ENCODE measurements at regions not wholly inside any gene's neighbourhood (a gene's known extent, or its start where the extent isn't known, plus 50 kb on each side); places are given as distances from the start of the nearest gene placed in this dataset.
"Not testable (repeated sequence)": the region's sequence is repeated elsewhere in the genome, so short reads cannot be mapped to it uniquely, and the experiment has no call there.

DNA sequence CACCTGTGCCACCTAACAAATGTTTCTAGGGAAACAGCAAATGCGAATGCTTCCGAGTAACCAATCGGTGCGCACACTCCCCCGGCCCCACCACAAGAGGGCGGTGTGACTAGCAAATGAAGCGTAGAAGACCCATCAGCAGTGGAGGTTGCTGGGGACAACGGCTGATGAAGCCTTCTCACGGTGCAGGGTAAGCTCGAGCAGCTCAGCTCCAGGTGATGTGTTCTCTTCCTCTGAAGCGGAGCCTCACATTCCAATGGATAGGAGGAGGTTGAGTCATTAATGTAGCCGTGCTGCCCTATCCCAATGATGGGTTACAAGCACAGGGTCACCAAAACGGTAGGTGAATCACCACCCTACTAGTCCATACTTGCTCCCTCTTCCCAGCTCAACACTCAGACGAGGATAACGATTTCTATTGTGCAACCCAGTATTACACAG, 127.6 kb upstream of the TWIST2 start:
- no peak for DNase-seq (ENCODE audit: low read depth in 2 of 2)

DNA sequence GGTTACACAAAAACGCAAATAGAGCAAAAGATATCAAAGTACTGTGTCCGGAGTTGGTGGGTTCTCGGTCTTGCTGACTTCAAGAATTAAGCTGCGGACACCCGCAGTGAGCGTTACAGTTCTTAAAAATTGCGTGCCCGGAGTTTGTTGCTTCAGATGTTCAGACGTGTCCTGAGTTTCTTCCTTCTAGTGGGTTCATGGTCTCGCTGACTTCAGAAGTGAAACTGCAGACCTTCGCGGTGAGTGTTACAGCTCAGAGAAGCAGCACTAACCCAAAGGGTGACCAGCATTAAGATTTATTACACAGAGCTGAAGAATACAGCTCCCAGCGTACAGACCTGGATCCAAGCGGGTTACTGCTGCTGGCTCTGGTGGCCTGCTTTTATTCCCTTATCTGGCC, 125.7 kb upstream of the TWIST2 start:
- no peak for DNase-seq (ENCODE audit: low read depth in 2 of 2)

DNA sequence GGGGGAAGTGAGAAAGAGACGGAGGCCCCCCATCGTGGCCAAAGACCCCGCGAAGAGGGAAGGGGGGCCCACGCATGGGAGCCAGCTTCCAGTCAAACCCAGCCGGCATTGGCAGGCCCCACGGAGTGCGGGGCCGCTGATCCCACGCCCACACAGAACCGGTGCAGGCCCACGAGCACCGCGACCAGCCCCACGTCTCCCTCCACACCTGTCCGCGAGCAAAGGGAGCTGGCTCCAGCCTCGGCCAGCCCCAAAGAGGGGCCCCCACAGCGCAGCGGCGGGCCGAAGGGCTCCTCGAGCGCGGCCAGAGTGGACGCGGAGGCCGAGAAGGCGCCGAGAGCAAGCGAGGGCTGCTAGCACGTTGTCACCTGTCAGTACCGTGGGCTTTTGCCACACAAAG, 125.0 kb upstream of the TWIST2 start:
- DNase-seq (ENCODE audit: low read depth in 2 of 2), result no peak

DNA sequence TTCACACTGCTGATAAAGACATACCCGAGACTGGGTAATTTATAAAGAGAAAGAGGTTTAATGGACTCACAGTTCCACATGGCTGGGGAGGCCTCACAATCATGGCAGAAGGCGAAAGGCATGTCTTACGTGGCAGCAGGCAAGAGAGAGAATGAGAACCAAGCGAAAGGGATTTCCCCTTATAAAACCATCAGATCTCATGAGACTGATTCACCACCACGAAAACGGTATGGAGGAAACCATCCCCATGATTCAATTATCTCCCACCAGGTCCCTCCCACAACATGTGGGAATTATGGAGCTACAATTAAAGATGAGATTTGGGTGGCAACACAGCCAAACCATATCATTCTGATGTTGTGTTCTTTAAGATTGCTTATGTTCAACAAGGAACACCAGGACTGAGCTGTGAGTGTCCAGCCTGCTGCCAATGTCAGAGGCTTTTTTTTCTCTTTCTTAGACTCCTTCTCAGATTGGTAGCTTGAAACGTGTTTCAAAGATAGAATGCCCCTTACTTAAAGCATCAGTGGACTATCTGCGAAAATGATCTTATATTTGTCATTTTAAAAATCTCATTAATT, 124.1 kb upstream of the TWIST2 start:
- DNase-seq (ENCODE audit: low read depth in 2 of 2), result not testable (repeated sequence)

DNA sequence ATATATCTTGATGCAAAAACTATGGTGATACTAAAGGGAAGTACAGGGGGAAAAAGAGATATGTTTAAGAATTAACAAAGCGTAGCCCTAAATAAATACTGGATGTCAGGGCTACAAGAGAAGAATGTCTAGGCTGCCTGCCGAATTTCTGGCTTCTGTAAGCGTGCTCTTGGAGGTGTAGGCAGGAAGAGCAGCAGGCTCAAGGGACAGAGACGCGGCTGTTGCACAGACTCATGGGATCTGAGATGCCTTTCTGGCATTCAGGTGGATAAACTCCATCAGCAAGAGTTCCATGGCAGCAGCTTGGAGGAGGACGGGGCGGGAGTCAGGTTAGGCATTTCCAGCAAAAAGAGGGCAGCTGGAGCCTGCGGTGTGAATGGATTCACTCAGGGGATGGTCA, 123.2 kb upstream of the TWIST2 start:
- no peak for DNase-seq (ENCODE audit: low read depth in 2 of 2)

DNA sequence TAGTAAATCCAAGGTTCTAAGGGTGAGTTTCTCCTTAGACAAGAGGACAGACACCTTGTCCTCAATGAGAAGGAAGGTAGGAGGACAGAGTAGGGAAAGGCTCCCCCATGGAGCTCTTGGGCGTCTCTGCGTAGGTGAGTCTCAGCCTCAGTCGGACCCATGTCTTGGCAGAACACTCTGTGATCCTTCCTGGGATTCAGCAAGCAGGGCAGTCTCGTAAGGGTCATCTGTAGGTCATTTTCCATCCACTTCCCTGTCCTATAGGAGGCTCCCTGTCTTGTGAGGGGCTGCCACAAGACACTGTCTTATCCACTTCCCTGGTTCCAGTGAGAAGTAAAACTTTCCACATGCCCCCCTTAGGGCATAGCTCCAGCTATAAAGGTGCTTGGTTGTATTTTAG, 122.6 kb upstream of the TWIST2 start:
- DNase-seq (ENCODE audit: low read depth in 2 of 2), result no peak

DNA sequence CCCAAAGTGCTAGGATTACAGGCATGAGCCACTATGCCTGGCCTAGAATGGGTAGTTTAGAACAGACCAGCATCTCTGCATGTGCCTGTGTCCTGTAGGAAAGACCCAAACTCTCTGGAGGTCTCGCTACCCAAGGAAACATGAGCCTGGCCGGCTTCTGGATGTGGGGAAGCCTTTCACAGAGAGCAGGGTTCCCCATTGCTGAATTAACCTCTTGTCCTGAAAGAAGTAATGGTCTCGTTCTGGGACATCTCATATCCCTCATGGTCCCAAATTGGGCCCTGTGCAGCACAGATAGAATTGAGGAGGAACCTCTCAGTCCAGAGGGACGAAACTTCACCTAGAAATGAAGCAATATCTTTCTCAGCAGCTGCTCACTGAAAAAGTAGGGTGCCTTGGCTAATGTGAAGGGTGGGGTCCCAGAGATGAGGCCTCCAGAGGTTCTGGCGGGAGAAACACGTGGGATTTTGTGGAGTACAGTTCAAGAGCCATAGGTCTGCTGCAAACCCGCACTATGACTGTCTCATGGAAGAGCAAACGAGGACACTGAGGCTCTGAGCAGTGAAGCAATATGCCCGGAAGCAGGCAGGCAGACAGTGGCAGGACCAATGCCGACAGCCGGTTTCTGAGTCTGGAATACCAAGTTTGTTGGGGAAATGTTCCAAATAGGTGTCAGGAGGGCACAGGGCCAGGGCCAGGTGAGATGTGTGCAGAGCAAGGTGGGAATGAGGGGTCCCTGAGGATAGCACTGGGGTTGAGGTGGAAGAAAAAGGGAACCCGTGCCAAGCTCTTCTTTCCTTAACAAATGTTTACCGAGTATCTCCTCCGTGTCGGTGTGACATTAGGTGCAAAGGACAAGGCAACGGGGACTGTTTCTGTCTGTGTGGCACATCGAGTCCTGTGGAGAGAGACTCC, 121.0 kb upstream of the TWIST2 start:
- no peak for DNase-seq (ENCODE audit: low read depth in 2 of 2)

DNA sequence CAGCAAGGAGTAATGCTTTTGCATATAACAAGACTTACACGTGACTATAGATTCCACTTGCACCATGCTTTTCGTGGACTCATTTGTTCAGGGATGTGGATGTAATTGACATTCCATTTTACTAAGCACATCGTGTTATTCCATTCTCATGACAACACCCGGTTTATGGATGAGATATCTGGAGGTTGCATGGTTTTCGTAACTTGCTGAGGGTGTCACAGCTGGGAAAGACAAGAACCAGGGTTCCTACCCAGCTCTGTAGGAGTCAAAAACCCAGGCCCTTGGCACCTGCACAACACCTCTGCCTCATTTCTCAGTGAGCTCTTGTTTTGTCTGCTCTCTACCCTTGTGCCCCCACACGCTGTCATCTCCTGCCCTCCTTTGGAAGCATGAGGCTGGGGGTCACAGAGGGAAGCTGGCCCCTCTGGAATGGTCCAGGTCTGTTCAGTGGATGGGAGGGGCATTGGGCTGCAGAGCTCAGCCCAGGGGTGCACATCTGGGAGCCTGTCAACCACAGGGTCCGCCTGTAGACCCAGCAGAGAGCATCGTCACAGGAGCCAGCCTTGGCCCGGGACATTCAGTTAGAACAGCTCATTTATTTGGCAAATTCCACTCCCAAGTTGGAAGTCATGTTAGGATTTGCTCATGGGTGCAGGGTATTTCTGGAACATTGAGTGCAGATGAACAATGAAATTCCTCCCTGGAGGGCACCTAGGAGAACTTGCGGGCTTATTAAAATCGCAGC, 120.1 kb upstream of the TWIST2 start:
- peak; percentile 93 for DNase-seq (ENCODE audit: low read depth in 2 of 2)

DNA sequence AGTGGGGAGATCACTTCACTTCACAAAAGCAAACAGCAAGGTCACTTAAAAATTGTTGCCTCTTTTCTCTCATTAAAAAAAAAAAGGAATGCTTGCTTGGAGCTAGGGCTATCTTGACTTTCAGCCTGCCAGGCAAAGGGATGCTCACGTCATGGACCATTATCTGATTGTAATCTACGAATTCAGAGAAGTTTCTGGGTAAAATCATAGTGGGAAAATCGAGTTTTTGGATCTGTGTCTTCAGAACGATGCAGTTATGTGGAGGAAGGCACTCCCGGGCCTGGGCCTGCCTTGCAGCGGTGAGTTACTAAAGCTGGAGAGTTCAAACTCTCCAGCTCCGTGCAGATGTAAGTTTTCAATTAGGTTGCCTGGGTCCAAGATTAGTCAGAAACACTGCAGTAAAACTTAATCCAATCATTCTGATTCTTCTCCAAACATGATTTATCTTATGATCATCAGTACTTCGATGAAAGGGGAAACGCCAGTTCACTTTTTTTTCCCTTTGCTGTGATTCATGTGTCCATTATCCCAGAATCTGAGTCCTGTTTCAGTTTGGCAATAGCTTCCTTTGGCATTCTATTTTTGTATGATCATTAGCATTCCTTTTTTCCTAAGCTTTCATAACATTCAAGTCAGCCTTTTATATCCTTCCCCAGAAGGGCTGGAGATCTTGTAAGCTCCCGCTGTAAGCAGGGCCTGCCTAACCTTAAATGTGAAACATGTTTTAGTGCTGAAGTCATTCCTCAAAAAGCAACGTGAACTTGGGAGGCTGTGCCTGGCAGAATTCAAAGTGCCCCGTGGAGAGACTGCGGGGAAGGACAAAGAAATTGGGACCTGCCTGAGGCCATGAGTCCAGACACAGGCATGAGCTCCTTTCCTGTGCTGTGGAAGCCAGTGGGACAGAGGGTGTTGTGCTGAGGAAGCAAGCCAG, 119.3 kb upstream of the TWIST2 start:
- DNase-seq (ENCODE audit: low read depth in 2 of 2), result peak; percentile 99

DNA sequence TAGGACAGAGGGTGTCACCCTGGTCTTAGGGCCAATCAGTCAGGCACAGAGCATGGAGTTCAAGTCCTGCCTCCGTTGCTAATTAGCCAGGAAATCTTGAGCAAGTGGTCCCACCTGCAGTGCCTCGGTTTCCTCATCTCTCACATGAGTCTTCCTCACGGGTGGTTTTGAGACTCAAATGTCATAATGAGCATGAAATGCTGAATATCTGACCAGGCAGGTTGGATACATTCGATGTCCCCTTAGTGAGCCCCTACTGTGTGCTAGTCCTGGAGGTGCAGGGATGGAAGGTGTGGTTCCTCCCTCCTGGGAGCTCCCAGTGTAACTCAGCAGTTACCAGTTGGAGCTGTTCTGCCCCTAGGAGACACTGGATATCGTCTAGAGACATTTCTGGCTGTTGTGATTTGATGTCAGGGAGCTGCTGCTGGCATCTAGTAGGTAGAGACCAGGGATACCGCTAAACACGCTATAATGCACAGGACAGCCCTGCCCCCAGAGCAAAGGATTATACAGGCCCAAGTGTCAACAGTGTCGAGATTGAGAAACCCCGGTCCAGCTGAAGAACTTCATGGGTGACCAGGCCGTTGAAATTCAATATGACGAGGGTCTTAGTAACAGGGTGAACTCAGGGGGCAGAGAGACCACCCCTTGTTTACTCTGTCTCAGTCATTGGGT, 118.5 kb upstream of the TWIST2 start:
- no peak for DNase-seq (ENCODE audit: low read depth in 2 of 2)

DNA sequence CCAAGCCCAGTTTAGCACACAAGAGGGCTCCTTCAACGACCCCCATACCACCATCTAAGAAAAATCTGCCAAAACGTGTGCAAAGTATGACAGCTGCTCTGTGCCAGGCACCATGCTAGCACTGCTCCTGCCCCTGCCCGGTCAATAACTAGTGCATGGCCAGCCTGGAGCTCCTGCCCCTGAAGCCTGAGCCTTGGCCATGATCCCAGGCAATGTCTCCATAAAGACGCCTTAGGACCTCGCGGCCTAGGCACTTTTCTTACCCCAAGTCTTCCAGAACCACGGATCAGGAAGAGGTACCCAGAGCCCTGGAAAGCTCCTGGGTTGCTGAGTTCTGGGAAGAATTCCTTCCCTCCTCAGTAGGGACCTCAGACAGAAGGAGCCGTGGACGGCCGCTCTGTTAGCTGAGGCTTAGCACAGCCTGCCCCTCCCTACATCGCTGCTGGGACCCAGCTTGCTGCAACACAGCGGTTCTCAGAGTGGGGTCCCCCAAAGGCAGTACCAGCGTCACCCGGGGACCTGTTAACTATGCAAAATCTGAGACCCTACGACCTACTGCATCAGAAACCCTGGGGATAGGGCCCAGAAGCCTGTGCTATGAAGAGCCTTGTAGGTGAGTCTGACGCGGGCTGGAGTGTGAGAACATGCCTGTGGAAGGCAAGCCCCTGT, 117.8 kb upstream of the TWIST2 start:
- DNase-seq (ENCODE audit: low read depth in 2 of 2), result no peak

DNA sequence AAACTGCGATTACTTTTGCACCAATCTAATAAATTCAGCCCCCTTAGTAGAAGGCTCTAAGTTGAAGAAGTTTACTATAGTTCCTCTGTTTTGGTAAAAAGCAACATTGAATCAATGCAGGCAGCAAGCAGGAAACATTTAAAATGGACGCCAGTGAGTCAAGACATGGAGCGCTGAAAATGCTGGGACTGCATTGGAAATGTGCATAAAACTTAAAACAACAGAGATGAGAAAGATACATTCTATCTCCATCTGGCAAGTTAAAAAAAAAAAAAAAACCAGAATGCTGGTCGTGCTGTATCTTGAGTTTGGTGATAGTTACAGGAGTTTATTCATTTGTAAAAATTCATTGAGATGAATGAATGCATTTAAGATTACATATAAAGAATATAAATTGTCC, 117.0 kb upstream of the TWIST2 start:
- DNase-seq (ENCODE audit: low read depth in 2 of 2), result no peak

DNA sequence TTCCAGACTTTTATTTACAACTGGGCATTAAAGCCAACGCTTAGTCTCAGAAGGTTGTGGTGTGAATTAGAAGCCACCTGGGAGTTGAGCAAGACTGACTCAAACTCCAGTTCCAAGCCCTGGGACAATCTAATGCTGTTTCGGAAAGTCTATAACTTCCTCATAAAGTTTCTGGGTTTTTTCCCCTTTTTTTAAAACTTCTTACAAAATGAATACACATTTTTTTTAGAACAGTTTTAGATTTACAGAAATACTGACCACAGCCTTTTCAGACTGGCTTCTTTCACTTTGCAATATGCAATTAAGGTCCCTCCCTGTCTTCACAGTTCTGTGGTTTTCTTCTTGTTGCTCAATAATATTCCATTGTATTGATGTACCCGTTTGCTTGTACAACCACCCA, 115.9 kb upstream of the TWIST2 start:
- DNase-seq (ENCODE audit: low read depth in 2 of 2), result peak in 1 of 2 experiments; percentile 52

DNA sequence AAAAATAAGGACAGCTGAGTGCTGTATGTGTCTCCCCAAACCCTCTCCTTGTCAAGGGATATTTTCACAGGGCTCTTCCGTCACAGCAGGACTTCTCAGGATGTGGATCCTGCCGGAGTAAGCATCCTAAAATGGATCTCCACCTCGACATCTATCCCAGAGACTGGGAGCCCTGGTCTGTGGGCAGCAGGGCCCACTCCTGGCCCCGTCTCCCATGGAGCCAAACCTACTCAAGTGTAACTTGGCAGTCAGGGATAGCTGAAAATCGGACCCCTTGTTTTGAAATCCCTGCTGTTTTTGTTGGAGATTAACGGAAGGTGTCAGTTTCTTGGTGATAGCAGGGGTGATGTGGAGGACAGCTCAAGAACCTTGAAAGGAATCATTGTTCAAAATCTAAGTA, 109.0 kb upstream of the TWIST2 start:
- no peak for DNase-seq (ENCODE audit: low read depth in 2 of 2)

DNA sequence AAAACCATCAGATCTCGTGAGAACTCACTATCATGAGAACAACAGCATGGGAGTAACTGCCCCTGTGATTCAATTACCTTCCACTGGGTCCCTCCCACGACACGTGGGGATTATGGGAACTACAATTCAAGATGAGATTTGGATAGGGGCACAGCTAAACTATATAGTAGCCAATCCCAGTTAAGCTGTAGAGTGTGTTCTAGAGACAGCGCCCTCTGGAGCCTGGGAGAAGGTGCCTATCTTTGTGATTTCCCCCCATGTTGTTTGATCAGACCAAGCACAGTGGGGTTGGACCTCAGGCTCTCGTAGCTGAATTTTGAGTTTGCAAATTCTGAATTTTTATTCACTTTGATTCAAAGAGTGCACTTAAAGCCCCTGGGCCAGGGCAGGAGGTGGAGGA, 108.2 kb upstream of the TWIST2 start:
- DNase-seq (ENCODE audit: low read depth in 2 of 2), result no peak

DNA sequence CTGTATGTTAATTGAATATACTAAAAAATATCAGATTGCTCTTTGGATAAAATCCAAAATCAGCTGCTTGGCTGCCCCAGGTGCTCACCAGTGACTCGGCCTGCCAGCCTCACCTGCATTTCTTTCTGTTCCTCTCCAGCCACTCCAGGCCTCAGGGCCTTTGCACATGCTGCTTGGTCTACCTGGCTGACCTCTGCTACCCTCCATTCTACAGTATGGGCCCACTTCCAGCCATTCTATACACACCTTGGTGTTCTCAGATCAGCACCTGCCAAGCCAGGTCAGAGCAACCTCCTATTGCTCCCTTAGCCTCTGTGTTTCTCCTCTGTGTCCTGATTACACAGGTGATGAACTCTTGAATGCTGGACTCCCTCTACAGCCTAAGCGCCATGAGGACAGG, 106.6 kb upstream of the TWIST2 start:
- DNase-seq (ENCODE audit: low read depth in 2 of 2), result no peak

DNA sequence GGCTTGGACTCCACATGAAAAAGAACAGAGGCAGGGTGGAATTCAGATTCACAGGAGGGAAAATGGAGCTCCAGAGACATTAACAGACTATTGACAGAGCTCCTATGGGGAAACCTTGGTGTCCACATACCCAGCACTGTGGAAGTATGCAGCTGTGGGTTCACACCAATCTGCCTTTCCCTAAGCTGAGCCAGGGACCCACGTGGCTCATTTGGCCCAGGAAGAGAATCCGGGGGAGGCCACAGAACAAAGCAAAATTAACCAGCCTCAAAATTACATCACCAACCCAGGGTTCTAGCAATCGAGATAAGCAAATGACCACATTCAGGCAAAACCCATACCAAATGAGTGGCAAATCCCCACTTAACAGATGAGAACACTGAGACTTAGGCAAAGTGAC, 105.8 kb upstream of the TWIST2 start:
- no peak for DNase-seq (ENCODE audit: low read depth in 2 of 2)

DNA sequence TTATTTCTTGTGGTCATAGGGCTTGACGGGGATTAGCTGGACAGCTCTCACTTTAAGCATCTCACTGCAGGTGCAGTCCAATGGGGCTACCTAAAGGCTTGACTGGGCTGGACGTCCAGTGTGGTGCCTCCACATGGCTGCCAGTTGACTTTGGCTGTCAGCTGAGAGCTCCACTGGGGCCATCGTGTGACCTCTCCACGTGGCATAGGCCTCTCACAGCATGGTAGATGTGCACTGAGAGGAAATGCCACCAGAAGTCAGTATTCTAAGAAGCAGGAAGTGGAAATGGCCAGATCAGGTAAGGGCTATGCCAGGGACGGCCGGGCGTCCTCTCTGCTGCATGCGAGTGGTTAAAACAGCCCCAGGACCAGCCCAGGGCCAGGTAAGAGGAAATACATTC, 105.2 kb upstream of the TWIST2 start:
- DNase-seq (ENCODE audit: low read depth in 2 of 2), result no peak

DNA sequence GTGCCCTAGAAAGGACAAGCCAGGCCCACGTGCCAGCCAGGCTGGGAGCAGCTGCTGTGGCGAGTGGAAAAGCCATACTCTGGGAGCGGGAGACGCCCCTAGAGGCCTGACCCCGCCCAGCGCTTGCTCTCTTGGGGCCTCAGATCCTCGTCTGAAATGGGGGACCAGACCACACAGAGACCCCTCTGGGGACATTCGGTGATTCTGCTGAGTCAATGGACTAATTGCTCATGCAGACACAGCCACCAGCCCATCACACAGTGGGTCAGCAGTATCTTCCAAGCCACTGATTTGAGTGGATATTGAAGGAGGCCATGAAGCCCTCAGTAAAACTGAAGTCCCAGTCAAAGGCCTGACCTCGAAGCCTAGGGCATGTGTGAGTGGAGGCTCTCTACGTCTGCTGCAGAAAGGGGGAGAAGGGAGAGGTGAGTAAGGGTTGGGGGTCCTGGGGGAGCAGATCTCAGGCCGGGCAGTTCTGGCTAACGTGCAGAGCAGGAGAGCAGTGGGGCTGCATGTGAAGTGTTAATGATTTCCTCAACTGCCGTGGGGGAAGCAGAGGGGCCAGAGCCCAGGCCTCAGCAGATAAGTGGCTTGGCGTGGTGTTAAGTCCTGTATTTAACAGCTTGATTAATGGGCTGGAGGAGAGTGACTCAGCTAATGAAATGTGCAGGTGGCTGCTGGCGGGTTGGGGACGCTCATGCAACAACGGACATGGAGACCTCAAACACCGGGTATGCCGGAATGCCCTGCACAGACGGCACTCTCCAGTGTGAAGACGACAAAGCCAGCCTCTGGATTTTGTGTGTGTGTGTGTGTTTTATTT, 104.4 kb upstream of the TWIST2 start:
- no peak for DNase-seq (ENCODE audit: low read depth in 2 of 2)

DNA sequence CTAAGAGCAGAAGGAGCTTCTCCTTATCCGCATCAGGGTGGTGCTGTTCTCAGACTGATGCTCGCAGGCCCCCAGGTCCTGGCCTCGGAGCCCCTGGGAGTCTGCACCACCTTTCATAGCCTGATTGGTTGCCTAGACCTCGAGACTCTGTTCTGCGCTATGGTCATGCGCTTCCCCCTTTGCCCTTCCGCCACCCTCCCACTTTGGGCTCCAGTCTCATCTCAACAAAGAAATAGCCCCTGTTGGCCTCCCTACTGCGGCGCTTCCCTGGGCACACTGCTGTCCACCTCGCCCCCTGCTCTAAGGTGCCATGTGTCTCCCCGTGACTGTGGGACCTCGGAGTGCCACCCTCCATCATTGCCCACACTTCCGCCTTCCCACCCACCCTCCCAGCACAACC, 102.9 kb upstream of the TWIST2 start:
- no peak for DNase-seq (ENCODE audit: low read depth in 2 of 2)

All from fibroblast of skin of left quadriceps (primary cell).